IMR-90 (cell line): ENCODE measurements at regions not wholly inside any gene's neighbourhood (a gene's known extent, or its start where the extent isn't known, plus 50 kb on each side); places are given as distances from the start of the nearest gene placed in this dataset.

Experiments used
- ATAC-seq: fragments of 200-7000 bp; cut with Tn5 transposase; 2 replicates; pipeline ENCODE4 v1.9.1; 2020; ENCODE audit warnings: low read depth, mild to moderate bottlenecking, moderate library complexity
- BruUV-seq: library from RNA; stranded (reverse); fragments of 400-500 nt; replicated peaks from 2 replicates; lab custom pipeline; 2021; lab: Mats Ljungman, UMichigan
- CTCF ChIA-PET: fragments of 300-600 bp; formaldehyde crosslinking; extraction: SDS; loops from one replicate; lab custom pipeline; 2021; ENCODE audit warnings: antibody characterized with exemption; lab: Yijun Ruan, JAX
- POLR2A ChIA-PET: fragments of 300-600 bp; sonication (Branson Sonifier 250); formaldehyde crosslinking; loops from one replicate; lab custom pipeline; 2022; ENCODE audit warnings: antibody characterized with exemption; ENCODE audit not compliant: unreplicated experiment; lab: Charles Lee
- DNase-seq: peaks from one replicate; pipeline ENCODE4 v3.0.0; 2013
- H2AFZ ChIP-seq: replicated peaks from 2 replicates; pipeline ENCODE3; 2013; ENCODE audit warnings: low read length, mild to moderate bottlenecking; ENCODE audit not compliant: poor library complexity
- H2AK5ac ChIP-seq: 2 replicates; pipeline ENCODE4 v1.6.1; 2013; ENCODE audit warnings: low read depth, low read length, inconsistent platforms
- H2AK9ac ChIP-seq: replicated peaks from 2 replicates; pipeline ENCODE3; 2013; ENCODE audit warnings: mild to moderate bottlenecking, low read depth, low read length, moderate library complexity; ENCODE audit not compliant: poor library complexity
- H2BK120ac ChIP-seq: 2 replicates; pipeline ENCODE4 v1.6.1; 2013; ENCODE audit warnings: low read depth, low read length, inconsistent platforms
- H2BK15ac ChIP-seq: 3 replicates; pipeline ENCODE4 v1.6.1; 2013; ENCODE audit warnings: low read depth, low read length, inconsistent platforms
- H2BK20ac ChIP-seq: 2 replicates; pipeline ENCODE4 v1.6.1; 2013; ENCODE audit warnings: low read depth, mild to moderate bottlenecking, inconsistent platforms, low read length, moderate library complexity
- H2BK5ac ChIP-seq: 2 replicates; pipeline ENCODE4 v1.6.1; 2013; ENCODE audit warnings: mild to moderate bottlenecking, low read depth, low read length, inconsistent platforms; ENCODE audit not compliant: poor library complexity, severe bottlenecking
- H3K14ac ChIP-seq: replicated peaks from 2 replicates; pipeline ENCODE4 v1.6.1; 2013; ENCODE audit warnings: low read depth, low read length, inconsistent platforms
- H3K18ac ChIP-seq: 2 replicates; pipeline ENCODE4 v1.6.1; 2013; ENCODE audit warnings: low read depth, low read length, control low read depth
- H3K23ac ChIP-seq: 2 replicates; pipeline ENCODE4 v1.6.1; 2013; ENCODE audit warnings: low read depth, low read length, inconsistent platforms
- H3K27ac ChIP-seq: 2 replicates; pipeline ENCODE4 v1.5.1; 2013; ENCODE audit warnings: mild to moderate bottlenecking, control low read depth, low read length; ENCODE audit not compliant: insufficient read depth
- H3K27me3 ChIP-seq: 2 replicates; pipeline ENCODE4 v1.6.1; 2013; ENCODE audit warnings: low read length; ENCODE audit not compliant: control insufficient read depth, insufficient read depth
- H3K36me3 ChIP-seq: 2 replicates; pipeline ENCODE4 v1.6.1; 2013; ENCODE audit warnings: low read length, mixed read lengths; ENCODE audit not compliant: control insufficient read depth, insufficient read depth
- H3K4ac ChIP-seq: 2 replicates; pipeline ENCODE4 v1.6.1; 2013; ENCODE audit warnings: low read depth, low read length, inconsistent platforms
- H3K4me1 ChIP-seq: 2 replicates; pipeline ENCODE4 v1.6.1; 2013; ENCODE audit warnings: low read length, mixed read lengths; ENCODE audit not compliant: control insufficient read depth, insufficient read depth
- H3K4me2 ChIP-seq: 2 replicates; pipeline ENCODE4 v1.6.1; 2013; ENCODE audit warnings: low read depth, mild to moderate bottlenecking, control low read depth, low read length, moderate library complexity
- H3K4me3 ChIP-seq: 2 replicates; pipeline ENCODE4 v1.5.1; 2013; ENCODE audit warnings: low read depth, mild to moderate bottlenecking, control low read depth, low read length, moderate library complexity; ENCODE audit not compliant: insufficient read depth
- H3K56ac ChIP-seq: 2 replicates; pipeline ENCODE4 v1.6.1; 2013; ENCODE audit warnings: low read length, inconsistent platforms; ENCODE audit not compliant: insufficient read depth; ENCODE audit errors: extremely low read depth
- H3K79me1 ChIP-seq, 2 experiments: 2 replicates each; pipeline ENCODE4 v1.6.1; 2013; ENCODE audit warnings: low read length in 2 of 2, inconsistent platforms in 1 of 2, low read depth in 1 of 2
- H3K9ac ChIP-seq: 2 replicates; pipeline ENCODE4 v1.6.1; 2013; ENCODE audit warnings: low read depth, low read length, control low read depth
- H3K9me1 ChIP-seq: 2 replicates; pipeline ENCODE4 v1.6.1; 2013; ENCODE audit warnings: low read length, inconsistent platforms; ENCODE audit not compliant: insufficient read depth
- H3K9me3 ChIP-seq: 2 replicates; pipeline ENCODE4 v1.6.1; 2013; ENCODE audit warnings: low read length; ENCODE audit not compliant: control insufficient read depth, insufficient read depth
- H4K20me1 ChIP-seq: 2 replicates; pipeline ENCODE4 v1.6.1; 2013; ENCODE audit warnings: low read length, inconsistent platforms; ENCODE audit not compliant: insufficient read depth
- H4K5ac ChIP-seq: 2 replicates; pipeline ENCODE4 v1.6.1; 2013; ENCODE audit warnings: mild to moderate bottlenecking, low read depth, low read length, control low read depth
- H4K8ac ChIP-seq, 2 experiments: 2 replicates each; pipeline ENCODE4 v1.6.1; 2013; ENCODE audit warnings: low read depth in 2 of 2, low read length in 2 of 2, control low read depth in 1 of 2, inconsistent platforms in 1 of 2
- H4K91ac ChIP-seq: 2 replicates; pipeline ENCODE4 v1.6.1; 2013; ENCODE audit warnings: low read depth, low read length, inconsistent platforms; ENCODE audit not compliant: insufficient read depth
- WGBS, 2 experiments: methylation state at CpG; one replicate each; pipeline versions ENCODE4 v1.1.5 to v1.1.7; 2013; ENCODE audit warnings: missing lambda C conversion rate in 2 of 2; ENCODE audit not compliant: insufficient read length in 1 of 2; ENCODE audit errors: extremely low coverage in 2 of 2; 5-methylcytosine and 5-hydroxymethylcytosine counted together
- dilution Hi-C: fragments of 300-500 bp; cut with HindIII; formaldehyde crosslinking; loops from one replicate; pipeline ENCODE4 v1.14.3; 2018; ENCODE audit warnings: low sequenced_read_pairs; ENCODE audit not compliant: unreplicated experiment
- in situ Hi-C: fragments of 300-500 bp; cut with MboI; formaldehyde crosslinking; loops from 3 replicates; pipeline ENCODE4 v1.14.3; 2019; ENCODE audit warnings: low sequenced_read_pairs, inconsistent platforms, mixed read lengths
- intact Hi-C: fragments of 100-400 bp; cut with micrococcal nuclease; formaldehyde crosslinking; loops from 2 replicates; pipeline ENCODE4 v1.10.0; 2022
- TF ChIP-seq, protein P1 (sequence below): conservative IDR thresholded peaks from 2 replicates; pipeline ENCODE4 v1.5.1; 2012; ENCODE audit warnings: mild to moderate bottlenecking, low read depth, low read length, improper control_type of control experiment

GRCh38 chr2:57973621-57974186 lies 72.9 kb upstream of the VRK2 start:
- H3K36me3 ChIP-seq: no peaks in the 10 kb centered on the region
- H3K79me1 ChIP-seq: no peaks in the 10 kb centered on the region
- no peak overlapping the region for H3K23ac ChIP-seq
- H3K9me1 ChIP-seq: no peaks in the 10 kb centered on the region
- H4K91ac ChIP-seq: no peak overlapping the region
- H3K9ac ChIP-seq: no peak overlapping the region
- ATAC-seq (no peak), DNase-seq (no peak)
- H2BK15ac ChIP-seq: no peak overlapping the region
- WGBS, 2 experiments: no CpG with 5 or more reads among the region's 2 CpGs
- H3K56ac ChIP-seq: no peak overlapping the region
- H2BK120ac ChIP-seq: no peak overlapping the region
- no peak overlapping the region for H3K14ac ChIP-seq
- in situ Hi-C loops: no loop called here
- no peak overlapping the region for H4K8ac ChIP-seq
- no peaks in the 10 kb centered on the region for H3K9me3 ChIP-seq
- no peaks in the 10 kb centered on the region for H3K4me1 ChIP-seq
- H4K5ac ChIP-seq: no peak overlapping the region
- no peak overlapping the region for H3K27ac ChIP-seq
- no peak overlapping the region for H3K4ac ChIP-seq
- BruUV-seq: no TSS peak
- dilution Hi-C loops: no loop called here
- no peak overlapping the region for H3K18ac ChIP-seq
- no peak overlapping the region for H2BK5ac ChIP-seq
- no peak overlapping the region for H3K4me2 ChIP-seq
- no peak overlapping the region for H2BK20ac ChIP-seq
- no peak overlapping the region for H2AK5ac ChIP-seq
- ChIA-PET POLR2A (no interaction called here), CTCF (interaction anchor here (1.1 kb wide), 1 partner anchor 11 kb away, joined by 3 read pairs; no protein-coding TSS in a partner anchor)
- H2AFZ ChIP-seq: no peak overlapping the region
- TF ChIP-seq, protein P1, sequence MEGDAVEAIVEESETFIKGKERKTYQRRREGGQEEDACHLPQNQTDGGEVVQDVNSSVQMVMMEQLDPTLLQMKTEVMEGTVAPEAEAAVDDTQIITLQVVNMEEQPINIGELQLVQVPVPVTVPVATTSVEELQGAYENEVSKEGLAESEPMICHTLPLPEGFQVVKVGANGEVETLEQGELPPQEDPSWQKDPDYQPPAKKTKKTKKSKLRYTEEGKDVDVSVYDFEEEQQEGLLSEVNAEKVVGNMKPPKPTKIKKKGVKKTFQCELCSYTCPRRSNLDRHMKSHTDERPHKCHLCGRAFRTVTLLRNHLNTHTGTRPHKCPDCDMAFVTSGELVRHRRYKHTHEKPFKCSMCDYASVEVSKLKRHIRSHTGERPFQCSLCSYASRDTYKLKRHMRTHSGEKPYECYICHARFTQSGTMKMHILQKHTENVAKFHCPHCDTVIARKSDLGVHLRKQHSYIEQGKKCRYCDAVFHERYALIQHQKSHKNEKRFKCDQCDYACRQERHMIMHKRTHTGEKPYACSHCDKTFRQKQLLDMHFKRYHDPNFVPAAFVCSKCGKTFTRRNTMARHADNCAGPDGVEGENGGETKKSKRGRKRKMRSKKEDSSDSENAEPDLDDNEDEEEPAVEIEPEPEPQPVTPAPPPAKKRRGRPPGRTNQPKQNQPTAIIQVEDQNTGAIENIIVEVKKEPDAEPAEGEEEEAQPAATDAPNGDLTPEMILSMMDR: no peak
- no peaks in the 10 kb centered on the region for H3K27me3 ChIP-seq
- intact Hi-C loops: no loop called here
- H3K4me3 ChIP-seq: no peak overlapping the region
- H2AK9ac ChIP-seq: no peak overlapping the region
- H4K20me1 ChIP-seq: no peaks in the 10 kb centered on the region
